IPS-NIHi7 (cell line): ENCODE measurements at regions not wholly inside any gene's neighbourhood (a gene's known extent, or its start where the extent isn't known, plus 50 kb on each side); places are given as distances from the start of the nearest gene placed in this dataset.

ENCODE experiments used
- DNase-seq: peaks from one replicate; pipeline ENCODE4 v3.0.0; 2012; ENCODE audit warnings: mixed read lengths; ENCODE audit errors: extremely low spot score

GRCh38 chr11:21825127-21825526 lies 367.8 kb upstream of the ANO5 start:
- no peak for DNase-seq

GRCh38 chr11:21838427-21838826 lies 354.5 kb upstream of the ANO5 start:
- DNase-seq, result no peak

GRCh38 chr11:21839796-21840195 lies 353.1 kb upstream of the ANO5 start:
- no peak for DNase-seq

GRCh38 chr11:21861314-21861713 lies 331.6 kb upstream of the ANO5 start:
- DNase-seq, result peak; percentile 5

- no peak for DNase-seq
These were observed 327.3 kb upstream of the ANO5 start for GRCh38 chr11:21865541-21865940.

- DNase-seq, result no peak
These were observed 326.1 kb upstream of the ANO5 start for GRCh38 chr11:21866781-21867180.

GRCh38 chr11:21877151-21877550 lies 315.7 kb upstream of the ANO5 start:
- no peak for DNase-seq

GRCh38 chr11:21883354-21883753 lies 309.5 kb upstream of the ANO5 start:
- no peak for DNase-seq

- no peak for DNase-seq
These were observed 304.1 kb upstream of the ANO5 start for GRCh38 chr11:21888814-21889213.

GRCh38 chr11:21892736-21893564 lies 299.9 kb upstream of the ANO5 start:
- no peak for DNase-seq

GRCh38 chr11:21893565-21893867 lies 299.4 kb upstream of the ANO5 start:
- DNase-seq, result no peak

- no peak for DNase-seq
These were observed 298.4 kb upstream of the ANO5 start for GRCh38 chr11:21894492-21894891.

- DNase-seq, result no peak
These were observed 297.2 kb upstream of the ANO5 start for GRCh38 chr11:21895686-21896085.

GRCh38 chr11:21896216-21896615 lies 296.7 kb upstream of the ANO5 start:
- no peak for DNase-seq

GRCh38 chr11:21896746-21897602 lies 295.9 kb upstream of the ANO5 start:
- no peak for DNase-seq

GRCh38 chr11:21897752-21898151 lies 295.1 kb upstream of the ANO5 start:
- no peak for DNase-seq

GRCh38 chr11:21908211-21908610 lies 284.7 kb upstream of the ANO5 start:
- no peak for DNase-seq

GRCh38 chr11:21909145-21909544 lies 283.7 kb upstream of the ANO5 start:
- no peak for DNase-seq

GRCh38 chr11:21911061-21911460 lies 281.8 kb upstream of the ANO5 start:
- no peak for DNase-seq

GRCh38 chr11:21912285-21912684 lies 280.6 kb upstream of the ANO5 start:
- DNase-seq, result no peak

GRCh38 chr11:21921151-21921550 lies 271.7 kb upstream of the ANO5 start:
- DNase-seq, result no peak

GRCh38 chr11:21924262-21924661 lies 268.6 kb upstream of the ANO5 start:
- no peak for DNase-seq

GRCh38 chr11:21927628-21928027 lies 265.3 kb upstream of the ANO5 start:
- DNase-seq, result no peak
